COLO668 (cell line): ENCODE measurements at regions not wholly inside any gene's neighbourhood (a gene's known extent, or its start where the extent isn't known, plus 50 kb on each side); places are given as distances from the start of the nearest gene placed in this dataset.

ENCODE experiments used
- DNase-seq: peaks from one replicate; lab custom pipeline; 2025; ENCODE audit not compliant: unreplicated experiment; lab: John Stamatoyannopoulos, UW

- DNase-seq = no peak
Measured at GRCh38 chr1:98427664-98428063, 233.9 kb upstream of the SNX7 start.

DNA sequence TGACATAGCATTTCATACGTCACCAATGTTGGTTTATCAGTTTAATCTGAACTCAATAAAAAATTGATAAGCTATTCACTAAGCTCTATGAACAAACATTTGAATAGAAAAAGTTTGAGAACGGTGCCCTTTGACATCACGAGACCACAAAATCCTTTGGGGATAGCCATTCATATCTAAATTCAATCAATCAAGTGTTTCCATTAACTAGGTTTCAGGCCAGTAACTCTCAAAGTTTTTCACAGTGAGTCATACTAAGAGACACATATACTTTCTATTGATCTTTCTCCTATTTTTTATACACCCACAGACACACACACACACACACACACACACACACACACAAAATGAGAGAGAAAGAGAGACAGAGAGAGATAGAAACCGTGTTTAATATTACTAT is 235.4 kb upstream of the SNX7 start:
- DNase-seq = no peak

DNA sequence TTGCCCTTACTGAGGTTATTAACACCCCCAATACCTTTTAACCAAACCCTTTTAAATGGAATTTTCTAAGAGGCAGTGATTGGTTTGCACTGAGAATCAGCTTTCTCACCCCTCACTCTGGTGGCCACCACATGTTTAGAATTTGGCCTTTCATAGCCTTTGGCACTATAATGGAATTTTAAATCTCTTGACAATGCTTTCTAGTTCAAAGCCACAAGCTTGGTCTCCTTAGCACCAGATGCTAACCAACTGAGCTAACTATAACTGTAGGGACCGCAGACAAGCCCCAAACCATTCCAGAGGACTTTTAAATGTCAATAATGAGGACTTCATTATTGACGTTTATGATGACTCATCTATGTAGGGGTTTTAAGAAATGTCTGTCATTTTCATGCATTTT is 238.7 kb upstream of the SNX7 start:
- DNase-seq = no peak

- DNase-seq = no peak
Measured at GRCh38 chr1:98421085-98421435, 240.5 kb upstream of the SNX7 start.

- DNase-seq = no peak
Measured at GRCh38 chr1:98420376-98421084, 241.0 kb upstream of the SNX7 start.

DNA sequence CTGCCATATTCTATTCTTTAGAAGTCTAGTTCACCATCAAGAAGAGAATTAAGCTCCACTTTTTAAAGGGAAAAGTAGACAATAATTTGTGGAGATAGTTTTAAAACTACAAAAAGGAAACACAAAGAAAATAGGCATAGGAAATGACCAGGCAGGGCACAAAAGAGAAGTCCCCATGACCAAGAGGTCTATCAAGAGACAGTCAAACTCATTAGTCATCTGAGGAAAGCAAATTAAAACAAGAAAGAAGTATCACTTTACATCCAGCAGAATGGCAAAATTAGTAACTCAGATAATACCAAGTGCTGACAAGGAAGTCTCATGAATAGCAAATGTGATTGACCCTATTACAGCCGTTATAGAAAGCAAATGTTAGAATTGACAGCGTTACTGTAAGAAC is 243.7 kb upstream of the SNX7 start:
- DNase-seq = no peak

DNA sequence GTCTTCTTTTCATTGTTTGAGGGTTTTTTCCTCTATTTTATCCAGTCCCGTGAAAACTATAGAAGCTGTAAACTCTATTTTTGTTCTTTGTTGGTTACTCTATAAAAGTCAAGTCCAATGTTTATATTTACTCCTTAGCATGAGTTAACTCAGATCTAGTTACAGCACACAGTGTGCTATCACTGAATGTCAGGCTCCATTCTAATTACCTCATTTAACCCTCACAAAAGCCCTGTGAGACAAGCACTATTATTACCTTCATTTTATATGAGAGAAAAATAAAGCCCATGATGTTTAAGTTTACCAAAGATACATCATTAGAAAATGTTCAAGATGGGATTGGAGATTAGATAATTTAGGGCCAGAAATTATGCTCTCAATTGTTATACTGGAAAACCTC is 251.4 kb upstream of the SNX7 start:
- no peak for DNase-seq

GRCh38 chr1:98406352-98407088 is 255.0 kb upstream of the SNX7 start:
- DNase-seq = no peak

GRCh38 chr1:98405581-98406074 is 255.9 kb upstream of the SNX7 start:
- DNase-seq = no peak

DNA sequence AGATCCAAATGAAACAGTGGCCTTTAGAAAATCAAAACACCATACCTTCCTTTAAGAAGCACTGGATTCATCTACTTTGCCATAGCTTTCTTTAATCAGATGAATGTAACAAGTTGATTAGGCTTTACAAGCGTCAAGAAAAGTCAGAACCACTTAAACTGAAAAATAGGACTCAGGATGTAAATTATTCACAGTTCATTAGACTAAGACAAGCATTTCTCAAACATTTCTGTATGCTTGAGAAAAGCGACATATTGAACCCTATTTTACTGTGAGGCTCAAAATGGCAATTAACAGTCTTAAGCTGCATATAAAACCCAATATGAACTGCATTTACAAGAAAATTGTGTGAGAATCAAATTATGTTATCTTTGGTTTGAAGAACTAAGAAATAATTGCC is 256.7 kb upstream of the SNX7 start:
- DNase-seq = no peak

DNA sequence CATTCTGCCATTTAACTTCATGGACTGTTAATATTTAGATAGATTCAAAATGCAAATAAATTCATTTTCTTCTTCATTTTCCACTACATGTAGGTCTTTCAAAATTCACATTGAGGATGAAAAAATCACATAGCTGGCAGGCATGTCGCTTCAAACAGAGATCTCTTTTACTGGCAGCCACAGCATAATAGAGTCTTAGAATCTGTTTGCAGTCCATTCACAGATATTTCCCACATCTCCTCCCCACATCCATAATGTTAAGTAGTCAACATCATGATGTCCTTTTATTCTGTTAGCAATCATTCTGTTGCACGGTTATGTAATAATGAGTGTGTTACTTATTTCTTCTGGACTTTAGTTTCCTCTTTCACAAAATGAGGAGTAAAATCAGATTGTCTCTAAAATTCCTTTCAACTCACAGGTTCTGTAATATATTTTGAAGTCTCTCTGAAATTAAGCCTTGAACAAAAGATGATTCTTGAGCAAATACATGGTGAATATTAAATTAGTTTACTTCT is 257.5 kb upstream of the SNX7 start:
- no peak for DNase-seq

GRCh38 chr1:98402860-98403259 is 258.7 kb upstream of the SNX7 start:
- DNase-seq = no peak

DNA sequence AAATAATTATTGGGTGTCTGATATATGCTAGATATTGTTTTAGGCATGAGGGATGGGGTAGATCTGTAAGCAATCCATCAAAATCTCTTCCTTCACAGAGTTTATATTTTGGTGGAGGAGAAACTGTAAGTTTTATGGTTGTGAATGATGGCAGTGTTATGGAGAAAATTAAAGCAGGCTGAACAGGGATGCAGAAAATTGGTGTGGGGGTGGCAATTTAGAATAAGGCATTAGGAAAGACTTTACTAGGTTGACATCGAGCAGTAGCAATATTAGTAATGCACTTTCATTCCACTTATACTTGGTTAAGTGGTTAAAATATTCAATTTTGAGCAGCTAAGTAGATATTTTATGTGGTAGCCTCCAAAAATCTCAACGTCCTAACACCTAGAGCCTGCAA is 261.1 kb upstream of the SNX7 start:
- DNase-seq = no peak

DNA sequence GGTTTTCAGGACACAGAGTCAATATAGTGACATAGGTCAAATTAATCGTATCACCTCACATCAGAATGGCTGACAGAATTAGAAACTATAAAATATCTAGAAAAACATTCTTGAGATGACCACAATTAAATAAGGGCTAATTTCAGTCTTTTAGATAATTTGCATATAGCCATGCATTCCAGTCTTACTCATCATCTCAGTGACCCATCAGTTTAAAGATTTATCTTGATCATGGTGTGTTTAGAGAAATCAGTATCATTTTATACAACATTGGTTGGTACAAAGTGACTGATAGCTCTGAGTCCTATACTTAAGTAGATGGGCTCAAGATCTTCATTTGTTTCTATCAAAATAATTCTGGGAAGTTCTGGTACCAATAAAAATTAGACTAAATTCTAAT is 262.3 kb upstream of the SNX7 start:
- DNase-seq = no peak

GRCh38 chr1:98398649-98399048 is 262.9 kb upstream of the SNX7 start:
- no peak for DNase-seq

- DNase-seq = no peak
Measured at GRCh38 chr1:98398092-98398491, 263.4 kb upstream of the SNX7 start.

- no peak for DNase-seq
Measured at GRCh38 chr1:98393719-98394118, 267.8 kb upstream of the SNX7 start.

DNA sequence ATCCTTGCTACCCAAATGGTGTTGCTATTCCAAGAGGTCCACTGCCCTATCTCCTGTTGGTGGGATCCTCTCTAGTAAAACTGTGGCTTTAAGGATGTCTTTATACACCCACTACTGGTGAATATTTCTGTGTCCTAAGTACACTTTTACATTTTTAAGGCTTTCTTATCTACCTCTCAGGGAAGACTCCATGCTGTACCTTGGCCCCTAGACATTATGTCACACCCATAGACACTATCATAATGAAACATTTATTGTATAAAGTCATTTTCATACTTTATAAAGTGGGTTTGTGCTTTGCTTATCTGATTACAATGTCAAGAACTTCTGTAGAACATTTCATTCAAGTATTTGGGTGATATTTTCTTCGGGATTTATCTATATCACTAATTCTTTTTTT is 270.3 kb upstream of the SNX7 start:
- no peak for DNase-seq

DNA sequence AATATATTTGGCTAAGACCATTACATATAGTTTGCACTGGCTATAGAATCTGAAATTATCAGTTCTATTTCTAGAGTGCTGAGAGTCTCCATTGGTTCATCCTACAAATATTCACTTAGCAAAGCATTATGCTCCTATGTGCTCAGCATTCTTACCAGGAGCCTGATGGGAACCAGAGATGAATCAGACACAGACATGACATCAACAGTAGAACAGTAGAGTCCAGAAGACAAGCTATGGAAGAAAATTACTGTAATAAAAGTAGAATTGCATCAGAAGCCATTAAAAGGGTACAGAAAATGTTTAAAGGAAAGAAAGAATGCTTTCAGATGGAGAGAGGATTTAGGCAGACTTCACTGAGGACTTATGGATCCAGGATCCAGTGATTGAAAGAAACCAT is 271.7 kb upstream of the SNX7 start:
- no peak for DNase-seq

DNA sequence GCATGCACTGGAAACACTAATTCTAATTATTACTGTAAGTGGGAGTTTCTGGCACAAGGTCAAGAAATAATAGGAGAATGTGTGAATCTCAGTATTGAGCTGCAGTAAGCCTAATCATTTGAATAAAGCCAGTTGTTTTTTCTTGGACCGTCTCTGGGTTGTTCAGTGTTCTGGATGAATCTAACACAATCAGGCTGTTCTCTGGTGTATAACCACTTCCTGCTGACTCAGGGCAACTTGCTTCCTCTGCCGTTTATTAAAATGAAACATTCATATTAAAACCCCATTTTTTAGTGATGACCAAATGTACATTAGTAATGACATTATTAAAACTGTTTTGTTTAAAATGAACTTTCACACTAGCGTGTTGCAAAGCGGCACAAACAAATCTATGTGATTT is 273.1 kb upstream of the SNX7 start:
- no peak for DNase-seq

- DNase-seq = no peak
Measured at GRCh38 chr1:98387701-98388100, 273.8 kb upstream of the SNX7 start.

DNA sequence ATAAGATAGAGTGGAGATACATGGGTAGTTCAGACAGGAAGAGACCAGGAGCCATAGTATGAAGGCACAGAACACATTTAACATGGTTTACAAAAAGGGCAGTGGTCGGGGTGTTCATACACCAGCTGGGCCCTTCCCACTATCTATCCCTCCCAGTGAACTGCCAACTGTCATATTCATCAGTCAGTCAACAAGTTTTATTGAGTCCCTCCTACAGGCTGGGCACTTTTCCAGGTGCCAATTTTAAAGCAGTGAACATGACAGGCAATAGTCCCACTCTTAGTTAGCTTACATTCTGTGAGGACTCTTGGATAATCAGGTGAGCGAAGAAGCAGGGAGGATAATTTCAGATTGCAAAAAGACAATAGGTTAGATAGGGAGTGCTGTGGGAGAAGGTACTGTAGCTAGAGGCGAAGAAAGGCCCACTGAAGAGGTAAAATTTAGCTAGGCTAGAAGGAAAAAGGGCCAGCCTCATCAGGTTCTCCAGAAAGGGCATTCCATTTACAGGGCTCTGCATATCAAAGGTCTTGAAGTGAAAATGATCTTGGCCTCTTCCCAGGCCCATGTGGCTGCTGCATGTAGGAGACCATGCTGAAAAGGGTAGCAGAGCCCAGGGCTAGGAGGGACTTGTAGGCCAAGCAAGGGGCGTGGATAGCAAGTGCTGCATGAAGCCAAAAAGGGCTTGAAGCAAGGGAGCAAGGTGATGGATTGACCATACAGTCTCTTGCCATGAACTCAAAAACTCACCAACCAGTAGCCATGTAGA is 274.7 kb upstream of the SNX7 start:
- no peak for DNase-seq
